Left ventricle myocardium inferior (tissue), 1 donor: ENCODE measurements at regions not wholly inside any gene's neighbourhood (a gene's known extent, or its start where the extent isn't known, plus 50 kb on each side); places are given as distances from the start of the nearest gene placed in this dataset.

Experiments
- DNase-seq: peaks from one replicate; pipeline ENCODE4 v3.0.0-alpha.2; 2020
- H3K27ac ChIP-seq: fragments of 200-600 bp; replicated peaks from 2 replicates; pipeline ENCODE4 v1.8.0; 2021
- H3K27me3 ChIP-seq: fragments of 200-600 bp; 2 replicates; pipeline ENCODE4 v1.8.0; 2021; ENCODE audit warnings: low read depth
- H3K36me3 ChIP-seq: fragments of 200-600 bp; 2 replicates; pipeline ENCODE4 v1.8.0; 2021
- H3K4me1 ChIP-seq: fragments of 200-600 bp; 2 replicates; pipeline ENCODE4 v1.8.0; 2021
- H3K4me3 ChIP-seq: fragments of 200-600 bp; 2 replicates; pipeline ENCODE4 v1.8.0; 2021; ENCODE audit warnings: mild to moderate bottlenecking, moderate library complexity
- H3K9me3 ChIP-seq: fragments of 200-600 bp; replicated peaks from 2 replicates; pipeline ENCODE4 v1.8.0; 2021
- CTCF ChIP-seq: fragments of 200-600 bp; IDR thresholded peaks from 2 replicates; pipeline ENCODE4 v1.8.0; 2021; ENCODE audit warnings: antibody characterized with exemption, mild to moderate bottlenecking, borderline replicate concordance
- intact Hi-C: fragments of 100-400 bp; cut with micrococcal nuclease; formaldehyde crosslinking; loops from one replicate; pipeline ENCODE4 v1.11.0; 2022
- donor health status: DM: no; HTN: yes; CAD: no; lungs with severe emphysema.

- H3K4me3 ChIP-seq = no peak overlapping the region
- no peaks in the 10 kb centered on the region for H3K27me3 ChIP-seq
- H3K9me3 ChIP-seq = peaks cover 56% of the 10 kb centered on the region
- intact Hi-C loops = no loop called here
- no peaks in the 10 kb centered on the region for H3K36me3 ChIP-seq
- TF ChIP-seq CTCF = no peak
- no peak for DNase-seq
- H3K4me1 ChIP-seq = no peaks in the 10 kb centered on the region
- H3K27ac ChIP-seq = no peak overlapping the region
Observed at GRCh38 chr20:39767352-39767751, 805.2 kb downstream of the DHX35 start.

- no peak overlapping the region for H3K4me3 ChIP-seq
- H3K36me3 ChIP-seq = no peaks in the 10 kb centered on the region
- H3K9me3 ChIP-seq = peaks cover 56% of the 10 kb centered on the region
- intact Hi-C loops = no loop called here
- no peak for TF ChIP-seq CTCF
- H3K4me1 ChIP-seq = no peaks in the 10 kb centered on the region
- H3K27me3 ChIP-seq = no peaks in the 10 kb centered on the region
- DNase-seq = no peak
- H3K27ac ChIP-seq = no peak overlapping the region
Observed at GRCh38 chr20:39766333-39766732, 804.2 kb downstream of the DHX35 start.

GRCh38 chr20:39762716-39763115 lies 800.6 kb downstream of the DHX35 start:
- Histone ChIP-seq H3K4me1 (no peaks in the 10 kb centered on the region), H3K27me3 (no peaks in the 10 kb centered on the region), H3K36me3 (no peaks in the 10 kb centered on the region), H3K27ac (no peak overlapping the region), H3K4me3 (no peak overlapping the region), H3K9me3 (peaks cover 27% of the 10 kb centered on the region)
- intact Hi-C loops = no loop called here
- DNase-seq = no peak
- no peak for TF ChIP-seq CTCF

- Histone ChIP-seq H3K4me3 (no peak overlapping the region), H3K4me1 (no peaks in the 10 kb centered on the region), H3K9me3 (peaks cover 7% of the 10 kb centered on the region), H3K36me3 (no peaks in the 10 kb centered on the region), H3K27me3 (peaks cover 4% of the 10 kb centered on the region), H3K27ac (no peak overlapping the region)
- no peak for TF ChIP-seq CTCF
- DNase-seq = no peak
- intact Hi-C loops = no loop called here
Observed at GRCh38 chr20:39758876-39759275, 796.7 kb downstream of the DHX35 start.

GRCh38 chr20:39756828-39757227 lies 794.7 kb downstream of the DHX35 start:
- no peaks in the 10 kb centered on the region for H3K36me3 ChIP-seq
- H3K9me3 ChIP-seq = no peaks in the 10 kb centered on the region
- H3K27me3 ChIP-seq = peaks cover 9% of the 10 kb centered on the region
- H3K4me1 ChIP-seq = no peaks in the 10 kb centered on the region
- no peak for DNase-seq
- intact Hi-C loops = no loop called here
- H3K4me3 ChIP-seq = no peak overlapping the region
- no peak for TF ChIP-seq CTCF
- H3K27ac ChIP-seq = no peak overlapping the region

GRCh38 chr20:39756369-39756768 lies 794.2 kb downstream of the DHX35 start:
- no peak for DNase-seq
- peaks cover 9% of the 10 kb centered on the region for H3K27me3 ChIP-seq
- no peak for TF ChIP-seq CTCF
- no peak overlapping the region for H3K4me3 ChIP-seq
- no peaks in the 10 kb centered on the region for H3K4me1 ChIP-seq
- no peaks in the 10 kb centered on the region for H3K9me3 ChIP-seq
- no peaks in the 10 kb centered on the region for H3K36me3 ChIP-seq
- H3K27ac ChIP-seq = no peak overlapping the region
- intact Hi-C loops = no loop called here
